Spleen (tissue), 11 donors: ENCODE measurements at regions not wholly inside any gene's neighbourhood (a gene's known extent, or its start where the extent isn't known, plus 50 kb on each side); places are given as distances from the start of the nearest gene placed in this dataset.

ENCODE experiments used
- DNase-seq: peaks from one replicate; pipeline ENCODE4 v3.0.0-alpha.2; 2020
- H3K27ac ChIP-seq, 8 donors: fragments of 200-600 bp; sonication (generic) in 7 of 8; 1 replicate in 4 of 8; 2 replicates in 4 of 8; pipeline versions ENCODE4 v1.5.0 to v1.8.0; 2016 to 2021; ENCODE audit warnings: inconsistent platforms in 4 of 8, mild to moderate bottlenecking in 4 of 8, moderate library complexity in 1 of 8
- H3K27me3 ChIP-seq, 7 donors: fragments of 200-600 bp; sonication (generic) in 6 of 7; replicated peaks in 1 of 7; 1 replicate in 4 of 7; 2 replicates in 3 of 7; pipeline versions ENCODE4 v1.5.0 to v1.8.0; 2016 to 2021; ENCODE audit warnings: inconsistent platforms in 3 of 7, mild to moderate bottlenecking in 1 of 7
- H3K36me3 ChIP-seq, 6 donors: fragments of 200-600 bp; sonication (generic) in 5 of 6; 1 replicate in 4 of 6; 2 replicates in 2 of 6; pipeline versions ENCODE4 v1.5.0 to v1.8.0; 2016 to 2021; ENCODE audit warnings: inconsistent platforms in 2 of 6
- H3K4me1 ChIP-seq, 6 donors: fragments of 200-600 bp; sonication (generic) in 5 of 6; 1 replicate in 3 of 6; 2 replicates in 3 of 6; pipeline versions ENCODE4 v1.5.0 to v1.8.0; 2016 to 2021; ENCODE audit warnings: inconsistent platforms in 3 of 6
- H3K4me3 ChIP-seq, 8 donors: fragments of 200-600 bp; sonication (generic) in 7 of 8; 1 replicate in 4 of 8; 2 replicates in 4 of 8; pipeline versions ENCODE4 v1.5.0 to v1.8.0; 2016 to 2021; ENCODE audit warnings: inconsistent platforms in 4 of 8, mild to moderate bottlenecking in 4 of 8, moderate library complexity in 2 of 8
- H3K9me3 ChIP-seq, 8 donors: fragments of 200-600 bp; sonication (generic) in 7 of 8; 1 replicate in 4 of 8; 2 replicates in 4 of 8; pipeline versions ENCODE4 v1.5.0 to v1.8.0; 2016 to 2021; ENCODE audit warnings: inconsistent platforms in 4 of 8
- CTCF ChIP-seq, 11 experiments: fragments of 200-600 bp in 7 of 11; fragments of 450-650 bp in 4 of 11; sonication (generic) in 4 of 11; IDR thresholded peaks in 8 of 11; conservative IDR thresholded peaks in 3 of 11; 1 replicate in 7 of 11; 2 replicates in 4 of 11; pipeline versions ENCODE4 v1.4.0 to v1.8.0; 2016 to 2021; ENCODE audit warnings: antibody characterized with exemption in 11 of 11, inconsistent platforms in 4 of 11, mild to moderate bottlenecking in 1 of 11
- POLR2A ChIP-seq, 3 donors: fragments of 450-650 bp; IDR thresholded peaks; one replicate each; pipeline ENCODE4 v1.5.1; 2017; ENCODE audit warnings: antibody characterized with exemption in 3 of 3, mild to moderate bottlenecking in 1 of 3
- POLR2AphosphoS5 ChIP-seq, 3 donors: sonication (generic); formaldehyde crosslinking; IDR thresholded peaks; one replicate each; pipeline ENCODE4 v1.5.1; 2017; ENCODE audit warnings: antibody characterized with exemption in 3 of 3
- WGBS, 5 donors: extraction: QIAGEN DNeasy Blood & Tissue Kit in 3 of 5; methylation state at CpG; one replicate each; pipeline versions ENCODE4 v1.1.5 to v1.1.7; 2013 to 2018; 5-methylcytosine and 5-hydroxymethylcytosine counted together
- intact Hi-C: fragments of 100-400 bp; cut with DNase I; formaldehyde crosslinking; loops from one replicate; pipeline ENCODE4 v1.15.0; 2023; ENCODE audit warnings: low total_unique reads
- donor health status: healthy with polysubstance abuse.
- donor health status: DM: no; HTN: no; CAD: no; lungs with moderate emphysema.
- donor health status: DM: no; HTN: no; CAD: no.
- donor health status: Bipolar disorder and iron deficiency.
- donor health status: healthy.
- donor health status: DM: no; HTN: no; CAD: no.
- donor health status: DM: yes; HTN: yes; CAD: no.

DNA sequence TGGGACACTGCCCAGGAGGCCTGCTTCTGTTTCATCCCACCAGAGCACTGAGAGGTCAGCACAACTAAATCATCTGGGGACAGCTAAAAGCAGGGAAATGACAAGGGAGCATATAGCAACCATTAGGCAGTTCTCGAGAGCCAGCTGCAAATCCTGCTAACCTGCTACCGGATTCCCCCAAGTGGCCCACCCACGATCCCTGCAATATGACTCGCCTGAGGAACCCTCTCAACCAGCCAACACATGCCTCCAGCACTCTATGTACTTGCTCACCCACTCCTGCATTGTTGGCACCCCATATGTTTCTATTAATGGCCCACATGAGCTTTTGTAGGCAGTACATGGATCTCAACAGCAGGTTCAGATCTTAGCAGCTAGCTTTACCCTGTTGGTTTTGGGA lies 326.0 kb downstream of the GABRG2 start:
- peaks cover 0 to 43% (median 25%) of the 10 kb centered on the region in 8 donors for H3K9me3 ChIP-seq

DNA sequence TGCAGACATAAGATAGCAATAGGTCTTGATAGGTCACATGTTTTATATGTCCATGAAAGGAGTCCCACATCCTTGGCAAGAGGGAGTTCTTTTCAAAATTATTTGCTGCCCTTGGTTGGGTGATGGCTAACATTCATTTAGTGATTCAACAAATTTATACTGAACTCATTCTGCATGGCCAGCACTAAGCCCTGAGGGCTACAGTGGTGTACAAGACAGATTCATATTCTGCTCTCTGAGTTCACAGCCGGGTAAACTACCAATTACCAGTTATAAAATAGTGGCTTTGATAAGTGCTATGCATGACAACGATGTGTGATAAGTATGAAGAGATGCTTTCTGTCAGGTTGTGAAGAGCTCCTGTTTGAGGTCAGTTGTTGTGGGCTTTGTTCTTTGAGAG lies 340.0 kb downstream of the GABRG2 start:
- H3K36me3 ChIP-seq, result no peaks in the 10 kb centered on the region
- intact Hi-C loops, result no loop called here
- TF ChIP-seq POLR2A (IDR thresholded peaks at IDR 0.05), result no peak
- TF ChIP-seq CTCF (IDR thresholded peaks at IDR 0.05 in 8 of 11, conservative IDR thresholded peaks at IDR 0.05 in 3 of 11), result no peak
- no peak for TF ChIP-seq POLR2AphosphoS5 (IDR thresholded peaks at IDR 0.05)

More for the DNA sequence above, 326.0 kb downstream of the GABRG2 start:
- intact Hi-C loops, result no loop called here
- TF ChIP-seq POLR2A (IDR thresholded peaks at IDR 0.05) (no peak), POLR2AphosphoS5 (IDR thresholded peaks at IDR 0.05) (no peak), CTCF (IDR thresholded peaks at IDR 0.05 in 8 of 11, conservative IDR thresholded peaks at IDR 0.05 in 3 of 11) (no peak)
- no peak overlapping the region for H3K27ac ChIP-seq
- WGBS, 5 donors, result 61 to 81% (median 80%) methylated on average over 4 of the region's 4 CpGs
- DNase-seq, result no peak
- H3K36me3 ChIP-seq, result no peaks in the 10 kb centered on the region
- H3K27me3 ChIP-seq, result no peaks in the 10 kb centered on the region
- no peak overlapping the region for H3K4me3 ChIP-seq
- no peaks in the 10 kb centered on the region for H3K4me1 ChIP-seq

GRCh38 chr5:162410365-162410764 lies 342.8 kb downstream of the GABRG2 start:
- no peaks in the 10 kb centered on the region for H3K27me3 ChIP-seq
- no peak overlapping the region for H3K27ac ChIP-seq
- no peak for DNase-seq
- WGBS, 5 donors, result 72 to 85% (median 78%) methylated on average over 8 of the region's 8 CpGs
- intact Hi-C loops, result no loop called here
- H3K4me1 ChIP-seq, result no peaks in the 10 kb centered on the region
- H3K9me3 ChIP-seq, result peaks cover 0 to 2% (median 0%) of the 10 kb centered on the region in 8 donors
- TF ChIP-seq POLR2AphosphoS5 (IDR thresholded peaks at IDR 0.05) (no peak), POLR2A (IDR thresholded peaks at IDR 0.05) (no peak), CTCF (IDR thresholded peaks at IDR 0.05 in 8 of 11, conservative IDR thresholded peaks at IDR 0.05 in 3 of 11) (no peak)
- H3K4me3 ChIP-seq, result no peak overlapping the region
- no peaks in the 10 kb centered on the region for H3K36me3 ChIP-seq

More for the DNA sequence above, 340.0 kb downstream of the GABRG2 start:
- Histone ChIP-seq H3K4me1 (no peaks in the 10 kb centered on the region), H3K27me3 (no peaks in the 10 kb centered on the region), H3K4me3 (no peak overlapping the region), H3K9me3 (no peaks in the 10 kb centered on the region), H3K27ac (no peak overlapping the region)
- no peak for DNase-seq
- 77 to 91% (median 80%) methylated on average over 2 of the region's 2 CpGs for WGBS, 5 donors

GRCh38 chr5:162429142-162429541 lies 361.6 kb downstream of the GABRG2 start:
- no peaks in the 10 kb centered on the region for H3K4me1 ChIP-seq

More at GRCh38 chr5:162429142-162429541, 361.6 kb downstream of the GABRG2 start:
- no peaks in the 10 kb centered on the region for H3K27me3 ChIP-seq
- DNase-seq, result no peak
- peaks cover 0 to 4% (median 0%) of the 10 kb centered on the region in 8 donors for H3K9me3 ChIP-seq
- intact Hi-C loops, result no loop called here
- H3K27ac ChIP-seq, result no peak overlapping the region
- TF ChIP-seq CTCF (IDR thresholded peaks at IDR 0.05 in 8 of 11, conservative IDR thresholded peaks at IDR 0.05 in 3 of 11) (no peak), POLR2A (IDR thresholded peaks at IDR 0.05) (no peak), POLR2AphosphoS5 (IDR thresholded peaks at IDR 0.05) (no peak)
- no peaks in the 10 kb centered on the region for H3K36me3 ChIP-seq
- no peak overlapping the region for H3K4me3 ChIP-seq
